ENCODE measurements at regions not wholly inside any gene's neighbourhood (a gene's known extent, or its start where the extent isn't known, plus 50 kb on each side); places are given as distances from the start of the nearest gene placed in this dataset.
A peak's percentile ranks its signal among the peaks of the same experiment; 100 is the strongest.

- TF ChIP-seq CTCF (IDR thresholded peaks at IDR 0.05; ENCODE audit: unreplicated experiment in 3 of 3) = no peak
- H3K27ac Mint-ChIP-seq = no peak overlapping the region
- H3K27me3 Mint-ChIP-seq (ENCODE audit: low read depth) = no peaks in the 10 kb centered on the region
- H3K9me3 Mint-ChIP-seq = no peaks in the 10 kb centered on the region
- no peaks in the 10 kb centered on the region for H3K36me3 Mint-ChIP-seq (ENCODE audit: low read depth)
- no peaks in the 10 kb centered on the region for H3K4me1 Mint-ChIP-seq
- H3K4me3 Mint-ChIP-seq = no peak overlapping the region
Measured at GRCh38 chr4:175891231-175891630, 79.2 kb upstream of the GPM6A start.

- H3K36me3 Mint-ChIP-seq (ENCODE audit: low read depth) = no peaks in the 10 kb centered on the region
- no peak overlapping the region for H3K27ac Mint-ChIP-seq
- H3K4me3 Mint-ChIP-seq = no peak overlapping the region
- no peaks in the 10 kb centered on the region for H3K4me1 Mint-ChIP-seq
- TF ChIP-seq CTCF (IDR thresholded peaks at IDR 0.05; ENCODE audit: unreplicated experiment in 3 of 3) = peak; percentile 42 to 51 (median 45)
- H3K9me3 Mint-ChIP-seq = no peaks in the 10 kb centered on the region
- no peaks in the 10 kb centered on the region for H3K27me3 Mint-ChIP-seq (ENCODE audit: low read depth)
Measured at GRCh38 chr4:175891851-175892250, 79.8 kb upstream of the GPM6A start.

- Mint-ChIP-seq H3K9me3 (no peaks in the 10 kb centered on the region), H3K27ac (no peak overlapping the region), H3K4me3 (no peak overlapping the region), H3K27me3 (ENCODE audit: low read depth) (no peaks in the 10 kb centered on the region), H3K4me1 (no peaks in the 10 kb centered on the region), H3K36me3 (ENCODE audit: low read depth) (no peaks in the 10 kb centered on the region)
- TF ChIP-seq CTCF (IDR thresholded peaks at IDR 0.05; ENCODE audit: unreplicated experiment in 3 of 3) = no peak
Measured at GRCh38 chr4:175905925-175906324, 93.9 kb upstream of the GPM6A start.

GRCh38 chr4:175906384-175906783 lies 94.3 kb upstream of the GPM6A start:
- no peak for TF ChIP-seq CTCF (IDR thresholded peaks at IDR 0.05; ENCODE audit: unreplicated experiment in 3 of 3)
- H3K27ac Mint-ChIP-seq = no peak overlapping the region
- no peaks in the 10 kb centered on the region for H3K4me1 Mint-ChIP-seq
- no peak overlapping the region for H3K4me3 Mint-ChIP-seq
- no peaks in the 10 kb centered on the region for H3K9me3 Mint-ChIP-seq
- no peaks in the 10 kb centered on the region for H3K36me3 Mint-ChIP-seq (ENCODE audit: low read depth)
- H3K27me3 Mint-ChIP-seq (ENCODE audit: low read depth) = no peaks in the 10 kb centered on the region

GRCh38 chr4:175910700-175911099 lies 98.6 kb upstream of the GPM6A start:
- no peaks in the 10 kb centered on the region for H3K9me3 Mint-ChIP-seq
- peaks cover 3% of the 10 kb centered on the region for H3K27me3 Mint-ChIP-seq (ENCODE audit: low read depth)
- no peaks in the 10 kb centered on the region for H3K36me3 Mint-ChIP-seq (ENCODE audit: low read depth)
- H3K4me3 Mint-ChIP-seq = no peak overlapping the region
- H3K4me1 Mint-ChIP-seq = no peaks in the 10 kb centered on the region
- H3K27ac Mint-ChIP-seq = no peak overlapping the region
- TF ChIP-seq CTCF (IDR thresholded peaks at IDR 0.05; ENCODE audit: unreplicated experiment in 3 of 3) = no peak

- Mint-ChIP-seq H3K4me1 (peaks cover 22% of the 10 kb centered on the region), H3K4me3 (no peak overlapping the region), H3K36me3 (ENCODE audit: low read depth) (no peaks in the 10 kb centered on the region), H3K27me3 (ENCODE audit: low read depth) (peaks cover 3% of the 10 kb centered on the region), H3K27ac (peak overlapping the region in 1 of 3 experiments; percentile 61), H3K9me3 (no peaks in the 10 kb centered on the region)
- TF ChIP-seq CTCF (IDR thresholded peaks at IDR 0.05; ENCODE audit: unreplicated experiment in 3 of 3) = no peak
Measured at GRCh38 chr4:175916626-175917351, 104.7 kb upstream of the GPM6A start.

Data from nephron (organoid).